NB4 (cell line): ENCODE measurements at regions not wholly inside any gene's neighbourhood (a gene's known extent, or its start where the extent isn't known, plus 50 kb on each side); places are given as distances from the start of the nearest gene placed in this dataset.

ENCODE experiments used
- MAX ChIP-seq: IDR thresholded peaks from 2 replicates; pipeline ENCODE4 v1.6.1; 2011; ENCODE audit warnings: low read depth, low read length
- POLR2A ChIP-seq: IDR thresholded peaks from 2 replicates; pipeline ENCODE4 v1.6.1; 2011; ENCODE audit warnings: mild to moderate bottlenecking; ENCODE audit not compliant: insufficient read length; ENCODE audit errors: extremely low read depth
- TF ChIP-seq, protein P1 (sequence below): IDR thresholded peaks from one replicate; pipeline ENCODE4 v1.5.1; 2012; ENCODE audit warnings: low read depth, low read length

DNA sequence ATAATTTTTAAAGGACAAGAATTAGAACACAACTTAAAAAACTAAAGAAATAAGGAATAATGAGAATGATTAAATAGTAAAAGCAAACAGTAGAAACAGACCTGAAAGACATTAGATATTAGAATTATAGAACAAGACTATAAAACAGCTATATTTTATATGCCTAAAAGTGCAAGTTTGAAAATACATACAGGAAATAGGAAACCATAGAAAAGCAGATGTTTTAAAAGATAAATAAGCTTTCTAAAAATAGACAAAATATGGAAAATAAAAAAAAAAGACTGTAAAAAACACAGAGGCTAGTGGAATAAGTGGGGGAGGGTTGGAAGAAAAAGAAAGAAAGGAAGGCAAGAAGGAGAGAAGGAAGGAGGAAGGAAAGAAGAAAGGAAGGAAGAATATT lies 407.3 kb downstream of the IDS start:
- TF ChIP-seq, protein P1, sequence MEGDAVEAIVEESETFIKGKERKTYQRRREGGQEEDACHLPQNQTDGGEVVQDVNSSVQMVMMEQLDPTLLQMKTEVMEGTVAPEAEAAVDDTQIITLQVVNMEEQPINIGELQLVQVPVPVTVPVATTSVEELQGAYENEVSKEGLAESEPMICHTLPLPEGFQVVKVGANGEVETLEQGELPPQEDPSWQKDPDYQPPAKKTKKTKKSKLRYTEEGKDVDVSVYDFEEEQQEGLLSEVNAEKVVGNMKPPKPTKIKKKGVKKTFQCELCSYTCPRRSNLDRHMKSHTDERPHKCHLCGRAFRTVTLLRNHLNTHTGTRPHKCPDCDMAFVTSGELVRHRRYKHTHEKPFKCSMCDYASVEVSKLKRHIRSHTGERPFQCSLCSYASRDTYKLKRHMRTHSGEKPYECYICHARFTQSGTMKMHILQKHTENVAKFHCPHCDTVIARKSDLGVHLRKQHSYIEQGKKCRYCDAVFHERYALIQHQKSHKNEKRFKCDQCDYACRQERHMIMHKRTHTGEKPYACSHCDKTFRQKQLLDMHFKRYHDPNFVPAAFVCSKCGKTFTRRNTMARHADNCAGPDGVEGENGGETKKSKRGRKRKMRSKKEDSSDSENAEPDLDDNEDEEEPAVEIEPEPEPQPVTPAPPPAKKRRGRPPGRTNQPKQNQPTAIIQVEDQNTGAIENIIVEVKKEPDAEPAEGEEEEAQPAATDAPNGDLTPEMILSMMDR, result no peak
- TF ChIP-seq POLR2A (no peak), MAX (no peak)
